DOHH2 (cell line): ENCODE measurements at regions not wholly inside any gene's neighbourhood (a gene's known extent, or its start where the extent isn't known, plus 50 kb on each side); places are given as distances from the start of the nearest gene placed in this dataset.

ENCODE experiments used
- H3F3A ChIP-seq: fragments of 200-600 bp; sonication (generic), shearing (Covaris generic); 2 replicates; pipeline ENCODE4 v1.6.0; 2016; ENCODE audit warnings: antibody characterized with exemption, mild to moderate bottlenecking; ENCODE audit not compliant: control insufficient read depth, insufficient read depth
- H3K27ac ChIP-seq: fragments of 200-600 bp; sonication (generic); 2 replicates; pipeline ENCODE4 v1.5.1; 2014; ENCODE audit warnings: low read depth, mild to moderate bottlenecking, low read length, moderate library complexity
- H3K27me3 ChIP-seq: fragments of 200-600 bp; sonication (generic); 2 replicates; pipeline ENCODE4 v1.6.1; 2014; ENCODE audit warnings: mild to moderate bottlenecking, low read length, mixed read lengths; ENCODE audit not compliant: control insufficient read depth
- H3K36me3 ChIP-seq: fragments of 200-600 bp; sonication (generic); 2 replicates; pipeline ENCODE4 v1.6.1; 2014; ENCODE audit warnings: mild to moderate bottlenecking, low read length, moderate library complexity, mixed read lengths; ENCODE audit not compliant: control insufficient read depth
- H3K4me1 ChIP-seq: fragments of 200-600 bp; sonication (generic); 2 replicates; pipeline ENCODE4 v1.6.1; 2014; ENCODE audit warnings: mild to moderate bottlenecking, low read length, mixed read lengths; ENCODE audit not compliant: control insufficient read depth
- H3K4me2 ChIP-seq: fragments of 200-600 bp; sonication (generic); 2 replicates; pipeline ENCODE4 v1.6.0; 2014; ENCODE audit warnings: mild to moderate bottlenecking, low read length, moderate library complexity
- H3K4me3 ChIP-seq: fragments of 200-600 bp; sonication (generic); 2 replicates; pipeline ENCODE4 v1.5.1; 2014; ENCODE audit warnings: mild to moderate bottlenecking, low read length, mixed read lengths
- H3K79me2 ChIP-seq: fragments of 200-600 bp; sonication (generic); 2 replicates; pipeline ENCODE4 v1.6.1; 2014; ENCODE audit warnings: mild to moderate bottlenecking, low read length, mixed read lengths; ENCODE audit not compliant: control insufficient read depth
- H3K9me2 ChIP-seq: fragments of 200-600 bp; sonication (generic); replicated peaks from 2 replicates; pipeline ENCODE4 v1.6.1; 2014; ENCODE audit warnings: mild to moderate bottlenecking, low read length, mixed read lengths; ENCODE audit not compliant: control insufficient read depth
- H3K9me3 ChIP-seq: fragments of 200-600 bp; sonication (generic); 2 replicates; pipeline ENCODE4 v1.6.1; 2014; ENCODE audit warnings: antibody characterized with exemption, low read length, mixed read lengths; ENCODE audit not compliant: control insufficient read depth, insufficient read depth
- H4K20me1 ChIP-seq: fragments of 200-600 bp; sonication (generic); 2 replicates; pipeline ENCODE4 v1.6.0; 2014; ENCODE audit warnings: low read depth, mild to moderate bottlenecking, antibody characterized with exemption, low read length, moderate library complexity; ENCODE audit not compliant: control insufficient read depth, insufficient read depth
- CTCF ChIP-seq: fragments of 200-600 bp; sonication (generic); IDR thresholded peaks from one replicate; pipeline ENCODE4 v1.5.1; 2014; ENCODE audit warnings: antibody characterized with exemption, mild to moderate bottlenecking, low read depth, low read length; ENCODE audit not compliant: poor library complexity, severe bottlenecking
- EZH2phosphoT487 ChIP-seq: fragments of 200-600 bp; sonication (generic); IDR thresholded peaks from 2 replicates; pipeline ENCODE4 v1.6.1; 2017; ENCODE audit warnings: borderline replicate concordance, mild to moderate bottlenecking, antibody characterized with exemption, low read length, moderate library complexity, mixed read lengths

- H3F3A ChIP-seq: no peaks in the 10 kb centered on the region
- no peaks in the 10 kb centered on the region for H3K27me3 ChIP-seq
- no peaks in the 10 kb centered on the region for H3K4me1 ChIP-seq
- H3K27ac ChIP-seq: no peak overlapping the region
- no peaks in the 10 kb centered on the region for H3K9me3 ChIP-seq
- no peak for TF ChIP-seq CTCF
- no peak for TF ChIP-seq EZH2phosphoT487
- H3K79me2 ChIP-seq: no peaks in the 10 kb centered on the region
- no peaks in the 10 kb centered on the region for H4K20me1 ChIP-seq
- no peak overlapping the region for H3K4me2 ChIP-seq
- no peaks in the 10 kb centered on the region for H3K36me3 ChIP-seq
- no peak overlapping the region for H3K4me3 ChIP-seq
- no peaks in the 10 kb centered on the region for H3K9me2 ChIP-seq
Observed at GRCh38 chr14:85479306-85479705, 50.6 kb upstream of the FLRT2 start.

- no peaks in the 10 kb centered on the region for H3F3A ChIP-seq
- TF ChIP-seq EZH2phosphoT487 (no peak), CTCF (no peak)
- no peak overlapping the region for H3K4me2 ChIP-seq
- no peak overlapping the region for H3K27ac ChIP-seq
- H3K4me1 ChIP-seq: no peaks in the 10 kb centered on the region
- H3K27me3 ChIP-seq: no peaks in the 10 kb centered on the region
- no peaks in the 10 kb centered on the region for H3K9me3 ChIP-seq
- H3K79me2 ChIP-seq: no peaks in the 10 kb centered on the region
- H3K4me3 ChIP-seq: no peak overlapping the region
- H3K36me3 ChIP-seq: no peaks in the 10 kb centered on the region
- H3K9me2 ChIP-seq: no peaks in the 10 kb centered on the region
- H4K20me1 ChIP-seq: no peaks in the 10 kb centered on the region
Observed at GRCh38 chr14:85479771-85480170, 50.2 kb upstream of the FLRT2 start.
